ENCODE measurements at regions not wholly inside any gene's neighbourhood (a gene's known extent, or its start where the extent isn't known, plus 50 kb on each side); places are given as distances from the start of the nearest gene placed in this dataset.

DNA sequence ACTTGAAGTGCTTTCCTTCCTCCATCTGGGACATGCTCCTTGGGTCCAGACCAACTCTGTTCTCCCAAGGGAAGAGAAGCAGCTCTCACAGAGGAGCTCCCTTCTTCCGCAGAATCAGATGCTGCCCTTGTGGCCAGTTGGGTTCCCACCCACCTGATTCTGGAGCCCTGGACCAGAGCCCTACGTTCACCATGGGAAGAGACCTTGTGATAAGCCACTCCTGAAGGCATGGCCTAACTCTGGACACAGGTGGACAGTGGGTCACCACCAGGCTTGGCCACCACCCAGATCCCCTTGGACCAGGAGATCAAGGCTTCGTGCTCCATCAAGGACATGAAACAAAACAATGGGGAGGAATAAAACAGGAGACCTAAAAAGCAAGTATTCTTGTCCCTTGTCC, 172.2 kb downstream of the RPLP1 start:
- DNase-seq (ENCODE audit: low read depth in 2 of 2) = no peak

DNA sequence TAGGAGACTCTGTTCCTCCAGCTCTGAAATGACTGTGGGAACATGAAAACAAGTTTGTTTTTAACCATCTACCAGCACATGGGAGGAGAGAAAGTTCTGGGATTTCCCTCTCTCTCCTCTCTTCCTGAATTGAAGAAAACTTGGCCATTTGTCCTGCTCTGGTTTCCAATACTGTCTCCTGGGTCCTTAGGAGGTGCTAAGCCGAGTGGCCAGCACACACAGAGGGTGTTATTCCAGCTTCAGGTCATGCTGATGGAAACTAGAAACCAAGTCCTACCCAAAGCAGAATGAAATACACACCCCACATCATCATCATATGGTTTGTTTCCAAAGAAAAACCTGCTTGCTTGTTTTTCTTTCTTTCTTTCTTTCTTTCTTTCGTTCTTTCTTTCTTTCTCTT, 172.7 kb downstream of the RPLP1 start:
- DNase-seq (ENCODE audit: low read depth in 2 of 2) = no peak

DNA sequence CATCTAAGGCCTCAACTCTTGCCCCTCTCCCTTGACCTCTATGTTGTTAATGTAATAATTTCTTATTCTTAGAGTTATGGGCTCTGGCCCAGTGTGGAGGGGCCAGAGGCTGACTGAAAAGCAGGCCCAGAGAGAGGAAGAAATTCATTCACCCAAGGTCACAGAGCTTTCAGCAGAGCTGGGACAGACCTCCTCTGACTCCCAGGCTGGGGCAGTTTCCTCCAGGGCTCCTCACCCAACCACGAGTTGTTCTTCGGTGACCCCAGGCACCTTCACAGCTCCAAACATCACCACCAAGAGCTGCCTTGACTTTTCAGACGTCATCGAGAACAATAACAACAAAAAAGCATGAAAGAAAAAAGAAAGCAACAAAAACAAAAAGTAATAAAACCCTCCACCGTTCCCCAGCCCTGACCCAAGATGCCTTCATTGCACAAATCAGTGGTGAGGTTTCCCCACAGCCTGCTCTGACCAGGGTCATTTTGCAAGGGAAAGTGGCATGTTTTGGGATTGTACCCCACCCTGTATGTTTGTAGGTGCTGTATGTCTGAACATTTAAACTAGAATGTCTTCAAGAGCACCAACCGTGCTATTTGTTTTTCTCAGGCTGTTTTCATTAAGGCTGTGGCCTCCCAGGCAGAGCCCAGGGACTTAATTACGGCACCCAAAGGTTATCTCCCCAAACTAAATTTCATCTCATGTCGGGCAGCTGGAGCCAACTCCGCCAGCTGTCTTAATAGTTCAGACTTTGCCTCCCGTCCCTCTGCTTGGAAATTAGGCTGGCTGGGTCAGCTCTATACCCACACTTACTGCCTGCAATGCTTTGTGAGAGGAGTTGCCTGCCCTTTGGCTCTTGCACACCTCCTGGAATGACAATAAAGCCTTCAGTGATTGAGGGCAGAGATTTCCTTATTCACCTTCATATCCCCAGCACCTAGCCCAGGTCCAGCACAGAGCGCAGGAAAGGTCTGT, 173.8 kb downstream of the RPLP1 start:
- no peak for DNase-seq (ENCODE audit: low read depth in 2 of 2)

DNA sequence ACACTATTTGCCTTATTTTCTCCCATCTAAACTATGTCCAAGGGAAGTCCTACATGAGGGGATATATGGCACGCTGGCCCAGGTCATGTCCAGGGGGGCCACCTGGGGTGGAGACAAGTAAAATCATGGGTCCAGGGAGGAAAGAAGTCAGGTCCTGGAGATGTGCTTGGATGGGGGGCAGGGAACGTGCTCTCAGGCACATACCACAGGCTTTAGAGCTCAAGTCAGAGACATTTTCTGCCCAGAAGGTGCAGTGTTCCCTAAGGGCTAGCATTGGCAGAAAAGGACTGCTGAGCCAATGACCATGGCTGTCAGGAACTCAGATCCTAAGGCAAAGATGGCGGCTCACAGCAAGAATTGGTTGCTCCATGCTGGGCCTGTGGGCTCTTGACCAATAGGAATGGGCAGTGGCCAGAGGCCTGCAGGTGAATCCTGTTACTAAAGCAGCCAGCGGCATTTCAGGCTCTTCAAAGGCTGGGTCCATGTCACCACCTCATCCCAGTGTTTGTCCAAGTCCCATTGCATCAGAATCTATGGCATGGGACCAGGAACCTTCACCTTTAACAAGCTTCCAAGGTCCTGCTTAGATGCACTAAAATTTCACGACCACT, 175.0 kb downstream of the RPLP1 start:
- DNase-seq (ENCODE audit: low read depth in 2 of 2) = no peak

DNA sequence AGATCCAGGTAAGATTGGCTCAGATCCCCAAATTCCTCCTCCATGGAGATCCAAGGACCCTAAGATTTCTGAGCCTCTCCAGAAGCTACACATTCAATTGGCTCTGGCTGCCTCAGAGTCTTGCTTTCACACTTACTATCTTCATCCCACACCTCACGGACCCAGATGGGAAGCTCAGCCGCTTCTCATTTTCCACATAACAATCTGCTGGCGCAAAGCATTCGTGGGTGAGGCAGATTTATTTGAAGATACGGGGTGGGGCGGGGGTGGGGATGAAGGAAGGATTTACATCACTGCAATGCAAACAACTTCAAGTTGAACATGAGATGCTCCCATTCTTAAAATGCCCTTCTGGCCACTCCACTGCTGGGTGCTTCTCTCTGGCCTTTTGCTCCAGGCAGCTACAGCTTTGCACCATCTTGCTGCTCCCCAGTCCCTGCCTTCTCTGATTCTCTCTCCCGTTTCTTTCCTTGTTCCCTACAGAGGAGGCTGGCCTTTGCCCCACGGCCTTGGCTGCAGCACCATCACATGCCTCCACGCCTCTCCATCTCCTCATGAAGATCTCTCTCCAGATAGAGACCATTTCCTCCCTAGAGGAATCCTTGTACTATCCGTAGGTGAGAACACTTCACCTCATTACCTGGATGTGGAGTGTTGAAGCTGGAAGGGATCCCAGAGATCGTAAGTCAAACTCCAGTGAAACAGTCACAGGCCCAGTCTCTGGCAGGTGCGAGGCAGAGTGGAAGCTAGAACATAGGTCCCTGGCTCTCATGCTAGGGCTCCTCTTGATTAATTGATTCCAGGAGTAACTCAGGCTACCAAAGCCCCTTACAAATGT, 175.9 kb downstream of the RPLP1 start:
- DNase-seq (ENCODE audit: low read depth in 2 of 2) = no peak

DNA sequence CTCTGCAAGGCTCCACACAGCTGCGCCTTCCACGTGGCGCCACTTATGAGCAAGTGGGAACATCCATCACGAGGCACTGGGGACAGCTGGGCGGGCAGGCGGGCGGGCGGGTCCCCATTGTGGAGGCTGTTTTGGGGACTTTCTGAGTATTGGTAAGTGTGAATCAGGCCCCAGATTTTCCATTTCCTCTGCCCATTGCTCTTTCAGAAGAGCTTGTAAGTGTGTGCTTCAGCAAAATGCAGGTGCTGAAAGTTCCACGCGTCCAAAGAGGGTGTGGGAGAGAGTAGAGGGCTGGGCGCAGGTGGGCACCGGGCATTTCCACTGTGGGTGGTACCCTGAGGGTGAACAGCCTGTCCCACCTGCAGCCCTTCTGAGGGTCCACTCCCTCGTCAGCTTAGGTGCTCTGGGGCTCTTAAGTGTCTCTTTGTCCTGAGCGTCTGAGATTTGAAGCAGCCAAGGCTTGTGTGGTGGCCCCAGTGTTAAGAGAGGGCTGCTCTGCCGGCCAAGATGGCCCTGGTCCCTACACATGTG, 177.1 kb downstream of the RPLP1 start:
- DNase-seq (ENCODE audit: low read depth in 2 of 2) = no peak

DNA sequence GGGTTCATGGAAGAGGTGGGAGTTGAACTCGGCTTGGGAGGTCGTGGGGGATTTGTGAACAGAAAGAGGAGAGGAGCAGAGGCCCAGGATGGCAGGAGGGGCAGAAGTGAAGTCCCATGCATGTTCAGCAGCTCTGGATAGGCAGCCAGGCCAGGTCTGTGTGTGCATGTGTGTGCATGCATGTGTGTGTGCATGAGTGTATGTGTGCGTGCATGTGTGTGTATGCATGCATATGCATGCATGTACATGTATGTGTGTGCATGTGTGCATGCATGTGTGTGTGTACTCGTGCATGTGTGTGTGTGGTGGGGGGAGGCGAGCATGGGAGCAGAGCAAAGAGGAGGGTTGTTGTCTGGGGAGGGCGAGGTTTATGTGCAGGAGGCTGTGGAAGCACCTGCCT, 178.4 kb downstream of the RPLP1 start:
- DNase-seq (ENCODE audit: low read depth in 2 of 2) = no peak

DNA sequence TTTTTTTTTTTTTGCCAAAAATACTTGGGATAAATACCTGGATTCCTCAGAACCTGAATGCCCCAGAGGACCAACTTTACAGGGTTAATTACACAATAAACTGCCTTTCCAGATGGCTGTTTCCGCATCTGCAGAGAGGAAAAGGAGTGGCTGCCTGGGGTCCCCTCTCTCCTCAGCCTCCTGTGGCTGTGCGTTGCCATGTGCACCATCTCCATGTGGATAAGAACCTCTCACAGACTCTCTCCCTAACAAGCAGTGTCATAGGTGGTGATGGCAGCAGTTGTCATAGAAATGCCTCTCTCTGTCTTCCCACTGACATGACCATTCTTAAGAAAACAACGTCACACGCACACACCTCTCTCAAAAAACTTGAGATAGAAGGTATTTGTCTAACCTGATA, 179.4 kb downstream of the RPLP1 start:
- DNase-seq (ENCODE audit: low read depth in 2 of 2) = no peak

DNA sequence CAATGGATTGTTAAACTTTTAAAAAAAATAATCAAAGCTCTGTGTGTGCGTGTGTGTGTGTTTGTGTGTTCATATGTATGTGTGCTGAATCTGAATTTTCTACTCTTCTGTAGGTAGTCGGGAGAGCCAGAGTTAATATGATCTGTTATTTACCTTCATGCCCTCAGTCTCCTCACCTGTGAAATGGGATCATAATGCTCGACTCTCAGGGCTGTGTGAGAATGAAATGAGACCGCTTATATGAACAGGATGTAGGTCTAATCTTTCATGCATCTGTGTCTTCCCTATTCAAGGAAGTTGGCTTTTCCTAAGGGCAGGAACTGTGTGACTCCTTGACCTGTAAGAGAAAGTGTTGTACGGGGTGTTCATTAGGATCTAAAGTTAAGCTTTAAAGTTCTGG, 182.2 kb downstream of the RPLP1 start:
- no peak for DNase-seq (ENCODE audit: low read depth in 2 of 2)

DNA sequence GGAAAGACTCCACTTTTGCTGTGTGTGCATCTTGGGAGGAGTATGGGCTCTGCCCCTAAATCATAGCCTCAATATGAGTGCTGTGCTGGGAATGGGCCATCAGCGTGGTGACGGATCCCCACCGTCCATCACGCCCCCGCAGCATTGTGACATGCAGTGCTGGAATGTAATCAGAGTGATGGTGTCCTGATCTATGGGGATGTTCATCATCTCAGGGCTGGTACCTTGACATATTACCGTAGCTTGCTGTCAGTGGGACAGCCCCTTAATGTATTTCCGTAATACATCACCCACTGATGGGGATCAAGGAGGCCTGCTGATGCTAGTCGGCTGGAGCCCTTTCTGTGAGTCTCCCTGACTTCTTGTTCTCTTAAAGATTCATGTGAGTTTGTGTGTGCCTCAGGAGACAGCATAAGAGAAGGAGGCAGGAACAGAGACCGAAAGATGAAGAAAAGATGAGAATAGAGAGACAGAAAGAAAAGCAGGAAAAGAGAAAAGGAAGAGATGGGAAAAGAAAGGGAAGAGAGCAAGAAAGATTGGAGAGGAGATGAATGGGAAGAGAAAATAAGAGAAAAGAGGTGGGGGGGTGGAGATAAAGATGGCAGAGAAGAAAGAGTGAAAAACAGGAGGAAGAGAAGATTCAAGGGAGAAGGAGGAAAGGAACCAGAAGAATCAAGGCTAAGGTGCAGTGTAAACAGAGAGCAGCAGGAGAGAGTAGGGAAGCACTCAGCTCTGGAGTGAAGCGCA, 183.7 kb downstream of the RPLP1 start:
- no peak for DNase-seq (ENCODE audit: low read depth in 2 of 2)

DNA sequence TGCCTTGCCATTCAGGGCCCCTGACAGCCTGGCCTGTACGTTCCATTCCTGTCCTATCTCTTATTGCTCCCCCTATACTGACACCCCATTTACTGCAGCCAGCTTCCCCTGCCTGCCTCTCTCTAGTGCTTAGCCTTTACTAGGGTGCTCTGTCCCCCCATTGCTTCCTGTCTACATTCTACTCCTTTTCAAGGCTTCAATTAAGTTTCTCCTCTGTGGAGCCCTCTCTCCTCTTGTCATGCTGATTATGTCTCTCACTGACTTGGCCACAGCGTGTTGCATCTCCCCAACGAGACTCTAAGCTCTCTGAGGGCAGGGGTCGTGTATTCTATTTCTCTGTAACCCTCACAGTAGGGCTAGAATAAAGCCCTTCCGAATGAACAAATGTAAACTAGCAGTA, 185.2 kb downstream of the RPLP1 start:
- DNase-seq (ENCODE audit: low read depth in 2 of 2) = no peak

DNA sequence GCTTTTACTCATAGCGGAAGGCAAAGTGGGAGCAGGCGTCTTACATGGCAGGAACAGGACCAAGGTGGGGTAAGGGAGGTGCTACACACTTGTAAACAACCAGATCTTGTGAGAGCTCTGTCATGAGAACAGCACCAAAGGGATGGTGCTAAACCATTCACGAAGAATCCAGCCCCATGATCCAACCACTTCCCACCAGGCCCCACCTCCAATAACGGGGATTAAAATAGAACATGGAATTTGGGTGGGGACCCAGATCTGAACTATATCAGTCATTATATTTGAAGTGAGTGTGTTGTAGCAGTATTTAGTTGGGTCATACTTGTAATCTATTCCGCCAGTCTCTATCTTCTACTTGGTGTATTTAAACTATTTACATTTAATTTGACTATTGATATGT, 190.9 kb downstream of the RPLP1 start:
- DNase-seq (ENCODE audit: low read depth in 2 of 2) = no peak

DNA sequence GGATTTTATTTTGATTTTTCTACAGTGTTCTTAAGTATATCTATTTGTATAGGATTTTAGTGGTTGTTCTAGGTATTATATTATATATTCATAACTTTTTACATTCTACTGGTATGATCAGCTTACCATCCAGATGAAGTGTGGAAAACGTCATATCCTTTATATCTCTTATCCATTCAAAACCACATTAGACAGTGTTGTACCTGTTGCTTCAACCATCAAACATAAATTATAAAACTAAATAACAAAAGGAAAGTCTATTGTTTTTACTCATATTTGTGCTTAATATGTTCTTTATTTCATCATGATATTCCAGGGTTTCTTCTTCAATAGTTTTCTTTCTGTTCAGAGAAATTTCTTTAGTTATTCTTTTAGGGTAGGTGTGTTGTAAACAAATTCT, 191.4 kb downstream of the RPLP1 start:
- no peak for DNase-seq (ENCODE audit: low read depth in 2 of 2)

DNA sequence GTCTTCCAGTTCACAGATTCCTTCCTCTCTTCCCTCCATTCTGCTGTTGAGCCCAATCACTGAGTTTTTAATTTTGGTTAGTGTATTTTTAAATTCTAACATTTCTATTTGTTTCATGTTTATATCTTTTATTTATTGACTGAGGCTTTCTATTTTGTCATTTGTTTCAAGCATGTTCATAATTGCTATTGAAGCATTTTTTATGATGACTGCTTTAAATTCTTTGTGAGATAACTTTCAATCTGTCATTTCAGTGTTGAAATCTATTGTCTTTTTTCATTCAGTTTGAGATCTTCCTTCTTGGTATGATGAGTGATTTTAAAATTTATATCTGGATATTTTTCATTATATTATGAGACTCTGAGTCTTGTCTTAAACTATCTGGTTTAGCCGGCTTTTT, 192.3 kb downstream of the RPLP1 start:
- DNase-seq (ENCODE audit: low read depth in 2 of 2) = no peak

DNA sequence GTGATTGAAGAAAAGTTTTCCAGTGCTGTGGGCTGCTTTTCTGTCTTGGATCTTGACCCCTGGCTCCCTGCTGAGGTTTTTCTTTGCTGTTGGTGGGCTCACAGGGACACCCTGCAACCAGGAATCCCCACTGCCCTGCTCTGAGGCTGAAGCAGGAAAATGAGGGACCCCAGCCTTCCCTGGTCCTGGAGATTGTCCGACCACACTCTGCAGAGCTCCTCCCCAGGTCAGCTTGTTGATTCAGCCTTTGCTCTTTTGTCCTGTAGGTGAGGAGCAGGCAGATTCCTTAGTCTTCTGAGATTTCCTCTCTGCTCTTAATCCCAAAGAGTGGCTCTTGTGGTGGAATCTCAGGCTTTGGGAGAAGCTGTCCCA, 194.5 kb downstream of the RPLP1 start:
- DNase-seq (ENCODE audit: low read depth in 2 of 2) = no peak

DNA sequence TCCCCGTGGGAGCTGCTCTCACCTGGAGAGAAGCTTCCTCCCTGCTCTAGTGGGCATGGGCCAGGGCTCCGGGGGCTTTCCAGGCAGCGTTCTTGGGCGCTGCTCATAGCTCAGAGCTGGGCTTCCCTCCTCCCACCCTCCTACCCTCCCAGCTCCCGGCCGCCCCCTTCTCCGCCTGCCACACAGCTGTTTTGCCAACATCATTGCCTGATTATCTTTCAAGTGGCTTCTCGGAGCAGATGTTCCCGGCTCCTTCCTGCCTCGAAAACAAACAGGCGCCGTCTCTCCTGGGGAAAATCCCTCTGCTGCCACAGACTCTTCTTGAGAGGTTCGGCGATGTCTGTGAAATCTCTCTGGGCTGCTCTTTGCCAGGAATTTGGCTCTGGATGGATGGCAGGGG, 195.6 kb downstream of the RPLP1 start:
- no peak for DNase-seq (ENCODE audit: low read depth in 2 of 2)

DNA sequence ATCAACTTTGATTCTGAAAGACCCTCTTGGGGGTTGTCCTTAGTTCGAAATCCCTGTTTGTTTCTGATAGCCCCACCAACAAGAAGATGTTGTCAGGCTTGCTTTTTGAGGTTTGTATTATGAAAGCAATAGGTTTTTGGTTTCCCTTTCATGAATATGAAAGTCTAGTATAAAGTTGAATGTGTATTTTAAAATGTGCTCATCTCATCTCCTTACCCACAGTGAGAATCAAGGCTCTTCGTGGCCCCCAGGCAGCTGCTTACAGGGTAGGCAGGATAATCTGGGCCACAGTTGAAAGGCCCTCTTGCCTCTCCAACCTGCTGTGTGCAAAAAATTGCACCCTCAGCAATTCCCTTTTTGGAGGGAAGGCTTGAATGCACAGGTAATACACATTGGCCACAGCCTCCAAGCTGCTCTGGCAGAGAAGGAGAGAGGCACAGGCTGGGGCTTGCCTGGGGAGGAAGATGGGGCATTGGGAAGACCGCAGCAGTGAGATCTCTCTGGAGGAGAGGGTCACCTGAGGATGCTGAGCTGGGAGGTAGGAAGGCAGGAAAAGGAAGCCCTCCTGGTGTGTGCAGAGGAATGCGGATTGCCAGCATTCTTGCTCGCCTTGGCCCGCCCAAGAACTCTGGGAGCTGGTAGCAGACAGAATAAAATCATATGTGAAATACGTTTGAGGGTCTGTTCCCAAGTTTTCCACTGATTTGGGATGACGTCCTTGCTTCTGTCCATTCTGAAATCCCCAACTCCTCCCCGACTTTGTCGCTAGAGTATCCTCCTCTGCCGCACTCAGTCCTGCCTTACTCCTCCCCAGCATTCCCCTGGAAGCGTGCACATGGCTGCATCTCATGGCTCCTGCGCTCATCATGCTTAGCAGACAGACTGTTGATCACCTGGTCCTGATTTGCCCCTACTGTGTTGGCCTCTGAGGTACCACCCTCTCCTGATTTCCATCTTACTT, 196.4 kb downstream of the RPLP1 start:
- no peak for DNase-seq (ENCODE audit: low read depth in 2 of 2)

DNA sequence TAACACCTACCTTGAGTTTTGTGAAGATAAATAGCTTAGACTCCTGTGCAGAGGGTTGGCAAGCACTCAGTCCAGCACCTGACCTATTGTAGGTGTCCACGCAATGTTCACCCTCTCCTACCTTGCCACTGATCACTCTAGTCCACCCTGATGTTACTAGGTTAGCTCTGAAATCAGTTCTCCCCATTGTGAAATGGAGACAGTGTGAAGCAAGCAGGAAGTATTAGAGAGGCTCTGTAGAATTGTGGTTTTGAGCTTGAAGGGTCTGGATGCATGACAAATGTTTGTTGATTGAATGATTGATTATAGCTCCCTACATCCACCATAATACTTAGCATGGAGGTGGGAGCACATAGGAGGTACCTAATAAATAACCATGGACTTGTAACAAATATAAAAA, 199.7 kb downstream of the RPLP1 start:
- DNase-seq (ENCODE audit: low read depth in 2 of 2) = no peak

DNA sequence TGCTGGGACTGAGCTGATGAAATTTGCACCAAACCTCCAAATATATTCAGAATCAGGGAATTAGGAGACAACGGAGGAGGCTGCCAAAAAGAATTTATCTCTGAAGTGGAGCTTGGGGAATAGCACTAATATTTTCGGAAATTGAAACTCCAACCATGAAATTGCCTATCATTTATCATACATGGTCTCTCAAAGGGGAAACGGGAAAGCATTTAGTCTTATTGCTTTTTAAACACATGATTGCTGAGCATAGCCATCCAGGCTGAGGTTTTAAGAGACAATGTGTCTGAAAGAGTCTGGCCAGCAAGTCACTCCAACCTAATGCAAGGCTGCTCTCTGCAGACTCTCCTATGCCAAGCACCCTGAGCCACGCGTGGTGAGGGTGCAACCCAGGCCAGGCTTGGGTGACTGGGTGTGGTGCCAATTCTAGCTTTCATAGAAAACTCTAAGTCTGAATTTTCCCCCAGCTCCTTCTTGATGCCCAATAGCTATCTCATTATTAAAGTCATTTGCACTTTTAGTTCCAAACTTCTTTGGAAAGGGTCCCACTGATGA, 200.2 kb downstream of the RPLP1 start:
- DNase-seq (ENCODE audit: low read depth in 2 of 2) = no peak

DNA sequence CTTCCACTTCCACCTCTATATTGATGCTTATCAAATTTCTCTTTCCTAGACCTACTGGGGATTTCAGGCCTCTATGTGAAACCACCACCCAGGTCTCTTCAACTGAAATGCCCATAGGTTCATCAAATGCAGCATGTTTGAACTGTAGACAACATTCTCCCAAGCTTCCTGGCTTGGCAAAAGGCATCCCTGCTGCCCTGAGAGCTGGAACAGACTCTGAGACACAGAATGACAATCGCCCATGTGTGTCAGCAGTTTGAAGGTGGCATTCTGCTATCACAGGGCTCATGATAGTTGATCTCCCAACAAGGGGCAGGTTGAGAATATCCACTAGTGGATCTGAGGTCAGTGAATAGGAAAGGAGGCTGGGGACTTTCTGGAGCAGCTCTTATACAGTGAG, 200.7 kb downstream of the RPLP1 start:
- DNase-seq (ENCODE audit: low read depth in 2 of 2) = no peak

All from lung microvascular endothelial cell (primary cell).